Mesendoderm (in vitro differentiated cells): ENCODE measurements at regions not wholly inside any gene's neighbourhood (a gene's known extent, or its start where the extent isn't known, plus 50 kb on each side); places are given as distances from the start of the nearest gene placed in this dataset.

Experiments used
- DNase-seq: peaks from one replicate; pipeline ENCODE4 v3.0.0; 2013
- H2AK5ac ChIP-seq: 2 replicates; pipeline ENCODE4 v1.6.1; 2013; ENCODE audit warnings: low read length, inconsistent platforms
- H2BK120ac ChIP-seq: 2 replicates; pipeline ENCODE4 v1.6.1; 2013; ENCODE audit warnings: low read depth, mild to moderate bottlenecking, low read length, moderate library complexity, mixed read lengths
- H2BK15ac ChIP-seq: replicated peaks from 2 replicates; pipeline ENCODE4 v1.6.1; 2013; ENCODE audit warnings: low read depth, mild to moderate bottlenecking, moderate library complexity
- H2BK5ac ChIP-seq: 2 replicates; pipeline ENCODE4 v1.6.1; 2013; ENCODE audit warnings: low read length, inconsistent platforms
- H3K18ac ChIP-seq: 2 replicates; pipeline ENCODE4 v1.6.1; 2013; ENCODE audit warnings: mild to moderate bottlenecking, low read length, mixed read lengths
- H3K23ac ChIP-seq: one replicate; pipeline ENCODE4 v1.6.1; 2013; ENCODE audit warnings: low read length
- H3K27ac ChIP-seq: 2 replicates; pipeline ENCODE4 v1.5.1; 2013; ENCODE audit warnings: low read depth, mild to moderate bottlenecking, inconsistent platforms, low read length, moderate library complexity
- H3K27me3 ChIP-seq: 2 replicates; pipeline ENCODE4 v1.6.1; 2013; ENCODE audit warnings: low read length, control low read depth, mild to moderate bottlenecking, inconsistent platforms; ENCODE audit not compliant: insufficient read depth, poor library complexity
- H3K36me3 ChIP-seq: 2 replicates; pipeline ENCODE4 v1.6.1; 2013; ENCODE audit warnings: low read length, inconsistent platforms; ENCODE audit not compliant: control insufficient read depth, insufficient read depth
- H3K4ac ChIP-seq: one replicate; pipeline ENCODE4 v1.6.1; 2013; ENCODE audit warnings: low read depth, mild to moderate bottlenecking, low read length, moderate library complexity
- H3K4me1 ChIP-seq: 2 replicates; pipeline ENCODE4 v1.6.1; 2013; ENCODE audit warnings: low read depth, low read length, inconsistent platforms; ENCODE audit not compliant: control insufficient read depth
- H3K4me2 ChIP-seq: 2 replicates; pipeline ENCODE4 v1.6.1; 2013; ENCODE audit warnings: low read length
- H3K4me3 ChIP-seq: 2 replicates; pipeline ENCODE4 v1.5.1; 2013; ENCODE audit warnings: mild to moderate bottlenecking, low read length
- H3K56ac ChIP-seq: one replicate; pipeline ENCODE4 v1.6.1; 2013; ENCODE audit warnings: low read length
- H3K79me1 ChIP-seq: 2 replicates; pipeline ENCODE4 v1.6.1; 2013; ENCODE audit warnings: low read length, inconsistent platforms
- H3K79me2 ChIP-seq: 2 replicates; pipeline ENCODE4 v1.6.1; 2013; ENCODE audit warnings: mild to moderate bottlenecking, low read length; ENCODE audit not compliant: control insufficient read depth, insufficient read depth
- H3K9ac ChIP-seq: 2 replicates; pipeline ENCODE4 v1.6.1; 2013; ENCODE audit warnings: low read length, inconsistent platforms
- H4K5ac ChIP-seq: one replicate; pipeline ENCODE4 v1.6.1; 2013; ENCODE audit warnings: low read length
- H4K8ac ChIP-seq: one replicate; pipeline ENCODE4 v1.6.1; 2013; ENCODE audit warnings: low read depth, mild to moderate bottlenecking, control low read depth, low read length, moderate library complexity
- WGBS: extraction: QIAGEN DNeasy Blood & Tissue Kit; methylation state at CpG from one replicate; pipeline ENCODE4 v1.1.7; 2013; ENCODE audit warnings: low lambda C conversion rate, missing lambda C conversion rate; ENCODE audit not compliant: insufficient coverage; ENCODE audit errors: extremely low coverage; 5-methylcytosine and 5-hydroxymethylcytosine counted together

DNA sequence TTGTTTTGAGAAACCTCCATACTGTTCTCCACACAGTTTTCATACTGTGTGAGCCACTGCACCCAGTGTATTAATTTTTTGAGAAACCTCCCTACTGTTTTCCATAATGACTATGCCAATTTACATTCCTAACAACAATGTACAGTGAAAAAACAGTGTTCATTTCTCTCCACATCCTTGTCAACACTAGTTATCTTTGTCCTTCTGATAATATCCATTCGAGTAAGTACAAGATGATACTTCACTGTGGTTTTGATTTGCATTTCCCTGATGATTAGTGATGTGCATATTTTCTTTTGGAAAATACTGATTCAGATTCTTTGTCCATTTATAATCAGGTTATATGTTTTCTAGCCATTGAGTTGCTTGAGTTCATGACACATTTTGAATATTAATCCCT is 462.0 kb downstream of the CDH11 start:
- H3K79me2 ChIP-seq, result no peaks in the 10 kb centered on the region
- H4K8ac ChIP-seq, result no peak overlapping the region
- no peaks in the 10 kb centered on the region for H3K27me3 ChIP-seq
- no peak overlapping the region for H2BK15ac ChIP-seq
- no peak overlapping the region for H2BK5ac ChIP-seq
- no peak overlapping the region for H3K18ac ChIP-seq
- no peaks in the 10 kb centered on the region for H3K36me3 ChIP-seq
- no peak overlapping the region for H3K23ac ChIP-seq
- H3K27ac ChIP-seq, result no peak overlapping the region
- WGBS, result no CpG with 5 or more reads among the region's 1 CpG
- no peak for DNase-seq
- H2AK5ac ChIP-seq, result no peak overlapping the region
- no peaks in the 10 kb centered on the region for H3K79me1 ChIP-seq
- no peak overlapping the region for H3K9ac ChIP-seq
- no peak overlapping the region for H3K56ac ChIP-seq
- no peak overlapping the region for H3K4me3 ChIP-seq
- H3K4me1 ChIP-seq, result no peaks in the 10 kb centered on the region
- no peak overlapping the region for H4K5ac ChIP-seq
- H2BK120ac ChIP-seq, result no peak overlapping the region
- no peak overlapping the region for H3K4ac ChIP-seq
- no peak overlapping the region for H3K4me2 ChIP-seq

DNA sequence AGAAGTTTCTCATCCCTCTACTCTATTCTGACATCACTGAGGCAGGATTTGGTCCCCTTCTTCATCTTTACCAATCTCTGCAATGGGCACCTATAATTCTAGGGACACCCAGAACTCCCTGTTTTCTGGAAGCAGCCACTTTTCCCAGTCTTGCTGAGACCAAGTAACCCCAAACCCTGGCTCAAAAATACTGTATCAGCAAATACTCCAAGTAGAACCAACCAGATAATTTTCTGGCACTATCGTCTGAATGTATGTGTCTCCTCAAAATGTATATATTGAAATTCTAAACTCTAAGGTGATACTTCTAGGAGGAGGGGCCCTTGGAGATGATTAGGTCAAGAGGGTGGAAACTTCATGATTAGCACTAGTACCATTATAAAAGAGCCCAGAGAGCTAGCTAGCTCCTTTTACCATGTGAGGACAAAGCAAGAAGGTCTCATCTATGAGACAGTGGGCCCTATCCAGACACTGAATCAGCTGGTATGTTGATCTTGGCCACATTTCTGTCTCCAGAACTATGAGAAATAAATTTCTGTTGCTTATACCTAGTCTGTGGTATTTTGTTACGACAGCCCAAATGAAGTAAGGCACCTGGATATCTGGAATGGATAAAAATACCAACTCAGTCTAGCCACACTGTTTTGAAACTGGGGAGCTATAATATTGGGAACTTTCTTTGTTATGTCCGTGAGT is 464.4 kb downstream of the CDH11 start:
- Histone ChIP-seq H3K79me2 (no peaks in the 10 kb centered on the region), H2BK120ac (no peak overlapping the region), H3K56ac (no peak overlapping the region), H3K4me1 (no peaks in the 10 kb centered on the region), H2BK5ac (no peak overlapping the region), H3K23ac (no peak overlapping the region), H2AK5ac (no peak overlapping the region), H3K27me3 (no peaks in the 10 kb centered on the region), H3K27ac (no peak overlapping the region), H4K5ac (no peak overlapping the region), H3K4me2 (no peak overlapping the region), H3K79me1 (no peaks in the 10 kb centered on the region), H3K4ac (no peak overlapping the region), H3K4me3 (no peak overlapping the region), H4K8ac (no peak overlapping the region), H2BK15ac (no peak overlapping the region), H3K9ac (no peak overlapping the region), H3K36me3 (no peaks in the 10 kb centered on the region), H3K18ac (no peak overlapping the region)
- WGBS, result no CpG with 5 or more reads among the region's 3 CpGs
- no peak for DNase-seq

DNA sequence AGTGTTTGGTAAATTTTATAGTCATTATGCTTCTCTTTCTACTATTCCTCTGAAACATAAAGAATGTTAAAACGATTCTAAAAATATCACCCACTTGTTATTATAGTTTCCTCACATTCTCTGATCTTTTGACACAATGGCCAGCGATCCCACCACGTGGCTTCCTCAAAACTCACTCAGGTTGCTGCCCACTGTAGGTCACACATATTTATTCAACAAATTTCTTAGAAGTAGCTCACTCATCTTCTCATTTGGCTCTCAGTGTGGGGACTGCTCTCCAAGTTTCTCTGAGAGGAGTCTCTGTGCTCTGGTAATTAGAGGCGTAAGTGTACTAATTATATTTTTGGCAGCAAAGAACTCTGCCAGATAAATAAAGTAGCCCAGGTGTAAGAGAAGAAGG is 465.4 kb downstream of the CDH11 start:
- Histone ChIP-seq H3K56ac (no peak overlapping the region), H3K27me3 (no peaks in the 10 kb centered on the region), H3K4me1 (no peaks in the 10 kb centered on the region), H3K9ac (no peak overlapping the region), H3K4me3 (no peak overlapping the region), H3K18ac (no peak overlapping the region), H3K36me3 (no peaks in the 10 kb centered on the region), H3K4me2 (no peak overlapping the region), H3K27ac (no peak overlapping the region), H4K8ac (no peak overlapping the region), H3K79me1 (no peaks in the 10 kb centered on the region), H2BK15ac (no peak overlapping the region), H4K5ac (no peak overlapping the region), H2BK120ac (no peak overlapping the region), H3K23ac (no peak overlapping the region), H3K79me2 (no peaks in the 10 kb centered on the region), H3K4ac (no peak overlapping the region), H2BK5ac (no peak overlapping the region), H2AK5ac (no peak overlapping the region)
- no peak for DNase-seq
- no CpG with 5 or more reads among the region's 4 CpGs for WGBS

DNA sequence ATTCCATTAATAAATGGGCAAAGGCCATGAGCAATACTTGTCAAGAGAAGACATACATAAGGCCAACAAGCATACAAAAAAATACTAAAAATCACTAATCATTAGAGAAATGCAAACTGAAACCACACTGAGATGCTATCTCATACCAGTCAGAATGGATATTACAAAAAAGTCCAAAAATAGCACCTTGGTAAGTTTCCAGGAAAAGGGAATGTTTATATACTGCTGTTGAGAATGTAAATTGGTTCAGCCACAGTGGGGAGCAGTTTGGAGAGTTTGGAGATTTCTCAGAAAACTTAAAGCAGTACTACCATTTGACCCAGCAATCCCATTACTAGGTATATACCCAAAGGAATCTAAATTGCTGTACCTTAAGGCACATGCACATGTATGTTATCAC is 467.7 kb downstream of the CDH11 start:
- Histone ChIP-seq H3K36me3 (no peaks in the 10 kb centered on the region), H2AK5ac (no peak overlapping the region), H3K18ac (no peak overlapping the region), H3K4me3 (no peak overlapping the region), H3K4me1 (no peaks in the 10 kb centered on the region), H4K5ac (no peak overlapping the region), H3K79me1 (no peaks in the 10 kb centered on the region), H2BK15ac (no peak overlapping the region), H3K79me2 (no peaks in the 10 kb centered on the region), H4K8ac (no peak overlapping the region), H3K23ac (no peak overlapping the region), H2BK120ac (no peak overlapping the region), H3K27ac (no peak overlapping the region), H3K9ac (no peak overlapping the region), H3K56ac (no peak overlapping the region), H3K27me3 (no peaks in the 10 kb centered on the region), H3K4ac (no peak overlapping the region), H2BK5ac (no peak overlapping the region), H3K4me2 (no peak overlapping the region)
- DNase-seq, result no peak

DNA sequence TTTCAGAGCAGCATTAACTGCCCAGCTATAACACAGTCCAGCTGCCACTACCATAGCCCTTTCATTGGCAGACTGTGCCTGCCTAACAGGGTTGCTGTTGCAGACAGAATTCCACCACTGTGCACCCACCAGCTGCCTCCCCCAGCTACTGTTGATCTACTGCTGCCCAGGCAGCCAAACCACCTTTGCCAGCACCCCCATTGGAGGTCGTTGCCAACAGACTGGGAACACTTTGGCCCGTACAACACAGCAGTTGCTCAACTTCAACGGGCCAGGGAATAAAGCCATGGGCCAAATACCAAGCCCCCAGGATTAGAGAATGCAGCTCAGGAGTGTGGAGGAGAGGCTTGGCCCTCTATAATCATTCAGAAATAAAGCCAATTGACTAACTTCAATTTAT is 473.6 kb downstream of the CDH11 start:
- H3K56ac ChIP-seq, result no peak overlapping the region
- no peak overlapping the region for H2BK120ac ChIP-seq
- no peaks in the 10 kb centered on the region for H3K27me3 ChIP-seq
- no peaks in the 10 kb centered on the region for H3K36me3 ChIP-seq
- no peak overlapping the region for H4K5ac ChIP-seq
- no peak overlapping the region for H3K4me2 ChIP-seq
- no peaks in the 10 kb centered on the region for H3K79me1 ChIP-seq
- no peak overlapping the region for H3K9ac ChIP-seq
- no peaks in the 10 kb centered on the region for H3K4me1 ChIP-seq
- no CpG with 5 or more reads among the region's 3 CpGs for WGBS
- no peak overlapping the region for H3K4me3 ChIP-seq
- no peak overlapping the region for H2BK5ac ChIP-seq
- H2BK15ac ChIP-seq, result no peak overlapping the region
- no peak overlapping the region for H2AK5ac ChIP-seq
- no peak overlapping the region for H3K23ac ChIP-seq
- H3K18ac ChIP-seq, result no peak overlapping the region
- no peaks in the 10 kb centered on the region for H3K79me2 ChIP-seq
- no peak for DNase-seq
- no peak overlapping the region for H3K27ac ChIP-seq
- no peak overlapping the region for H3K4ac ChIP-seq
- H4K8ac ChIP-seq, result no peak overlapping the region

DNA sequence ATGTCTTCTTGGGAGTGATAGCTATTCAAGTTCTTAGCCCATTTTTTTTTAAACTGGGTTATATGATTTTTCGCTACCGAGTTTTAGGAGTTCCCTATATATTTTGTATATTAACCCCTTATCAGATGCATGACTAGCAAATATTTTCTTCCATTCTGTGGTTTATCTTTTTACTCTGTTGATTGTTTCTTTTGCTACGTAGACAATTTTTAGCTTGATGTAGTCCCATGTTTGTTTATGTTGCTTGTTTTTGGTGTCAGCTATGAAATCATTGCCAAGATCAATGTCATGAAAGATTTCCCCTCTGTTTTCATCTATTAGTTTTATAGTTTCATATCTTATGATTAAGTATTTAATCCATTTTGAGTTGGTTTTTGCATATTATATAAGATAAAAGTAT is 480.5 kb downstream of the CDH11 start:
- no peaks in the 10 kb centered on the region for H3K27me3 ChIP-seq

More for the DNA sequence above, 480.5 kb downstream of the CDH11 start:
- Histone ChIP-seq H2BK5ac (no peak overlapping the region), H3K27ac (no peak overlapping the region), H3K23ac (no peak overlapping the region), H4K8ac (no peak overlapping the region), H2AK5ac (no peak overlapping the region), H3K36me3 (no peaks in the 10 kb centered on the region), H3K4me2 (no peak overlapping the region), H4K5ac (no peak overlapping the region), H2BK120ac (no peak overlapping the region), H3K4me1 (no peaks in the 10 kb centered on the region), H3K4me3 (no peak overlapping the region), H2BK15ac (no peak overlapping the region), H3K18ac (no peak overlapping the region), H3K56ac (no peak overlapping the region), H3K79me1 (no peaks in the 10 kb centered on the region), H3K9ac (no peak overlapping the region), H3K79me2 (no peaks in the 10 kb centered on the region), H3K4ac (no peak overlapping the region)
- DNase-seq, result no peak
- WGBS, result no CpG with 5 or more reads among the region's 3 CpGs
